ENCODE measurements at regions not wholly inside any gene's neighbourhood (a gene's known extent, or its start where the extent isn't known, plus 50 kb on each side); places are given as distances from the start of the nearest gene placed in this dataset.
"Not testable (repeated sequence)": the region's sequence is repeated elsewhere in the genome, so short reads cannot be mapped to it uniquely, and the experiment has no call there.

DNA sequence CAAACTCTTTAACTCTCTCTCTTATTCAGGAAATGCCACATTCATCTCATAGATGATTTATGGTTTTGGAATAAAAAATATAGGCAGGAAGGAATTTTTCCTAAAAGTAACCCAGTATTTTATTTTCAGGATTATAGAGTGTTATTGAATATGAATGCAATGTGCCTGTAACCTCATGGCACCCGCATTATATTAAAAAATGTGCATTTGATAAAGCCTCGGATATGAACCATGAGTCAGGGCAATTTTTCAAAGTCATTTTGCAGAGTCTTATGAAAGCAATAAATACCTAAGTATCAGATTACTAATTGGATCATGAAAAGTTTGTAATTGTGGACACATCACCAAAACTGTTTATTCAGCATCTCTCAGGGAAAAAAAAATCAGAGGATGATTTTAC lies 573.8 kb downstream of the TSN start:
- no peak for TF ChIP-seq CTCF (IDR thresholded peaks at IDR 0.05)
- DNase-seq (ENCODE audit: low spot score) = no peak
- ATAC-seq (ENCODE audit: low FRiP score) = no peak

- ATAC-seq (ENCODE audit: low FRiP score) (no peak), DNase-seq (ENCODE audit: low spot score) (no peak)
- TF ChIP-seq CTCF (IDR thresholded peaks at IDR 0.05) = no peak
Measured at GRCh38 chr2:122333932-122334331, 578.5 kb downstream of the TSN start.

- no peak for TF ChIP-seq CTCF (IDR thresholded peaks at IDR 0.05)
Measured at GRCh38 chr2:122338000-122338399, 582.5 kb downstream of the TSN start.

DNA sequence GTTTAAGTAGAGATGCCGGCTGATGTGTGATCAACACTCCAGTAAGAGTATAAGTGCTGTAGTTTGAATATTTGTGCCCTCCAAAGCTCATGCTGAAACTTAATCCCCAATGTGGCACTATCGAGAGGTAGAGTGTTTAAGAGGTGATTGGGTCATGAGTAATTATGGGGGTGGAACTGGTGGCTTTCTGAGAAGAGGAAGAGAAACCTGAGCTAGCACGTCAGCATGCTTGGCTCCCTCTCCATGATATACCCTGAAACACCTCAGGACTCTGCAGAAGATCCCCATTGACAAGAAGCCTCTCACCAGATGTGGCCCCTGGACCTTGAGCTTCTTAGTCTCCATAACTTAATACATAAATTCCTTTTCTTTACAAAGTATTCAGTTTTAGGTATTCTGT lies 584.8 kb downstream of the TSN start:
- no peak for DNase-seq (ENCODE audit: low spot score)
- TF ChIP-seq CTCF (IDR thresholded peaks at IDR 0.05) = no peak
- ATAC-seq (ENCODE audit: low FRiP score) = no peak

More at GRCh38 chr2:122338000-122338399, 582.5 kb downstream of the TSN start:
- ATAC-seq (ENCODE audit: low FRiP score) (no peak), DNase-seq (ENCODE audit: low spot score) (no peak)

DNA sequence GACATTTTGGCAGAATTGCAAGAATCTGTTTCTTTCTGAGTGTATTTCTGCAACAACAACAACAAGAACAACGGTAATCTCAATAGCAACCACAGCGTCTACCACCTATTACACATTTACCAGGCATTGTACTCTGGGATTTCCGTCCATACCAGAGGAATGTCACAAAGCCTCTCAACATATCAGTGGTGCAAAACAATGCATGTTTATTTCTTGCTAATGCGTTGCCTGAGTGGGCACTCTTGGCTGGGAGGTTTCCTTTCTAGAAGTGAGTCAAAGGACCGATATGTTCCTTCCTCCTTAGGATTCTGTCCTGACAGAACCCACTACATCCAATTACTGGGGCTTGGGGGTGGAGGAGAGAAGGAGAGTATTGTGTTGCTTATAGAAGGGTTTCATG lies 585.6 kb downstream of the TSN start:
- DNase-seq (ENCODE audit: low spot score) (no peak), ATAC-seq (ENCODE audit: low FRiP score) (no peak)
- no peak for TF ChIP-seq CTCF (IDR thresholded peaks at IDR 0.05)

DNA sequence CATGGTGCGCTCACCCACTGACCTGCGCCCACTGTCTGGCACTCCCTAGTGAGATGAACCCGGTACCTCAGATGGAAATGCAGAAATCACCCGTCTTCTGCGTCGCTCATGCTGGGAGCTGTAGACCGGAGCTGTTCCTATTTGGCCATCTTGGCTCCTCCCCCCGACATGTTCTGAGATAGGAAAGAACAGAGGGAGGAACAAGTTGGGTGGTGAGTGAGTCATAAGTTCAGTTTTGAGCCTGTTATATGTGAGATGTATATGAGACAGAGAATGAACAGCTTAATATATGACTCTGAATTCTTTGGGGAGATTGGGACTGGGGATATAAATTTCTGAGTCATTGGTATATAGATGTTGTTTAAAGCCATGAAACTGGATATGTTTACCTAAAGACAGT lies 596.7 kb downstream of the TSN start:
- DNase-seq (ENCODE audit: low spot score); ATAC-seq (ENCODE audit: low FRiP score): not testable (repeated sequence)

GRCh38 chr2:122357998-122358397 lies 602.5 kb downstream of the TSN start:
- ATAC-seq (ENCODE audit: low FRiP score) = no peak
- TF ChIP-seq CTCF (IDR thresholded peaks at IDR 0.05) = no peak
- DNase-seq (ENCODE audit: low spot score) = no peak

GRCh38 chr2:122358729-122359128 lies 603.3 kb downstream of the TSN start:
- TF ChIP-seq CTCF (IDR thresholded peaks at IDR 0.05) = no peak
- DNase-seq (ENCODE audit: low spot score) (no peak), ATAC-seq (ENCODE audit: low FRiP score) (no peak)

All from omental fat pad (tissue), 3 donors.